ENCODE measurements at regions not wholly inside any gene's neighbourhood (a gene's known extent, or its start where the extent isn't known, plus 50 kb on each side); places are given as distances from the start of the nearest gene placed in this dataset.

- H2BK20ac ChIP-seq (ENCODE audit: low read depth, low read length, poor library complexity, severe bottlenecking) = no peak overlapping the region
- no peak overlapping the region for H2AFZ ChIP-seq (ENCODE audit: low read length)
- no peak for DNase-seq
- no peak overlapping the region for H3K4me2 ChIP-seq (ENCODE audit: insufficient read depth, insufficient read length, low read length)
- H2BK12ac ChIP-seq (ENCODE audit: insufficient read length, low read depth, low read length) = no peak overlapping the region
- H3K4me1 Mint-ChIP-seq = peaks cover 2 to 13% of the 10 kb centered on the region in 2 experiments
- H4K5ac ChIP-seq (ENCODE audit: insufficient read length, low read depth, low read length) = no peak overlapping the region
- peak overlapping the region in 1 of 3 experiments; percentile 53; a peak in 1 of 7 replicates for H3K27ac Mint-ChIP-seq
- no peak overlapping the region for H4K91ac ChIP-seq (ENCODE audit: insufficient read length, low read depth, low read length)
- H3K9ac ChIP-seq (ENCODE audit: extremely low read depth, insufficient read length, low read length) = no peak overlapping the region
- no CpG with 5 or more reads among the region's 17 CpGs for WGBS (ENCODE audit: extremely low coverage, insufficient read length, low lambda C conversion rate)
- no peak overlapping the region for H3K18ac ChIP-seq (ENCODE audit: insufficient read length, low read depth, low read length)
- H4K8ac ChIP-seq (replicated peaks; ENCODE audit: insufficient read length, low read depth, low read length) = no peak overlapping the region
- H3K79me1 ChIP-seq (ENCODE audit: insufficient read depth, low read depth, low read length, poor library complexity, severe bottlenecking) = no peaks in the 10 kb centered on the region
- no peak overlapping the region for H3K14ac ChIP-seq (ENCODE audit: insufficient read depth, low read length)
- H3K4me1 ChIP-seq (ENCODE audit: insufficient read depth, low read length) = no peaks in the 10 kb centered on the region
- H3K9me3 ChIP-seq (ENCODE audit: control insufficient read depth, low read depth, low read length) = no peaks in the 10 kb centered on the region
- no peak overlapping the region for H2BK15ac ChIP-seq (ENCODE audit: low read depth, low read length)
- no peaks in the 10 kb centered on the region for H3K27me3 ChIP-seq (ENCODE audit: insufficient read depth, low read length)
- no peak overlapping the region for H3K23ac ChIP-seq (ENCODE audit: insufficient read length, low read depth, low read length)
- H3K56ac ChIP-seq (ENCODE audit: insufficient read length, low read depth, low read length) = no peak overlapping the region
- H2BK120ac ChIP-seq (ENCODE audit: low read depth, low read length, poor library complexity, severe bottlenecking) = no peak overlapping the region
- H2AK5ac ChIP-seq (ENCODE audit: insufficient read length, low read length) = no peak overlapping the region
- no peak for TF ChIP-seq CTCF (conservative IDR thresholded peaks at IDR 0.05)
- H3K27ac ChIP-seq (ENCODE audit: insufficient read length, low read depth, low read length) = no peak overlapping the region
- no peak overlapping the region for H2BK5ac ChIP-seq (ENCODE audit: insufficient read length, low read length)
- H3K9me3 Mint-ChIP-seq = no peaks in the 10 kb centered on the region
- H3K4ac ChIP-seq (ENCODE audit: low read depth, low read length) = no peak overlapping the region
- H3K79me2 ChIP-seq (ENCODE audit: insufficient read depth, low read length) = no peaks in the 10 kb centered on the region
- no peak overlapping the region for H3T11ph ChIP-seq (ENCODE audit: low read length)
- no peak overlapping the region for H3K4me3 Mint-ChIP-seq
- H3K36me3 Mint-ChIP-seq (ENCODE audit: insufficient read depth in 1 of 3, low read depth in 3 of 3) = peaks cover 0 to 2% (median 0%) of the 10 kb centered on the region in 3 experiments; a peak in 2 of 7 replicates
- H4K20me1 ChIP-seq (ENCODE audit: control insufficient read depth, insufficient read depth, insufficient read length) = no peaks in the 10 kb centered on the region
- H3K23me2 ChIP-seq (ENCODE audit: insufficient read length, low read depth, low read length, poor library complexity, severe bottlenecking) = no peaks in the 10 kb centered on the region
- peaks cover 5% of the 10 kb centered on the region for H3K27me3 Mint-ChIP-seq (ENCODE audit: low read depth)
Observed at GRCh38 chr16:85497622-85498314, 115.4 kb upstream of the GSE1 start.

All from H9 (cell line).